H9 (cell line): ENCODE measurements at regions not wholly inside any gene's neighbourhood (a gene's known extent, or its start where the extent isn't known, plus 50 kb on each side); places are given as distances from the start of the nearest gene placed in this dataset.

Experiments
- DNase-seq: peaks from one replicate; pipeline ENCODE4 v3.0.0-alpha.2; 2017
- H2AFZ ChIP-seq: one replicate; pipeline ENCODE4 v1.6.1; 2013; ENCODE audit warnings: mild to moderate bottlenecking, low read length, control low read depth, moderate library complexity
- H2AK5ac ChIP-seq: 2 replicates; pipeline ENCODE4 v1.6.1; 2013; ENCODE audit warnings: low read length, control low read depth, mixed read lengths; ENCODE audit not compliant: insufficient read length
- H2BK120ac ChIP-seq: one replicate; pipeline ENCODE4 v1.6.1; 2013; ENCODE audit warnings: low read depth, mild to moderate bottlenecking, low read length, control low read depth, inconsistent platforms; ENCODE audit not compliant: poor library complexity, severe bottlenecking
- H2BK12ac ChIP-seq: 2 replicates; pipeline ENCODE4 v1.6.1; 2013; ENCODE audit warnings: low read length, control low read depth, mixed read lengths, low read depth; ENCODE audit not compliant: insufficient read length
- H2BK15ac ChIP-seq: 2 replicates; pipeline ENCODE4 v1.6.1; 2013; ENCODE audit warnings: low read depth, low read length, control low read depth
- H2BK20ac ChIP-seq: one replicate; pipeline ENCODE4 v1.6.1; 2013; ENCODE audit warnings: low read depth, mild to moderate bottlenecking, low read length, control low read depth, inconsistent platforms; ENCODE audit not compliant: poor library complexity, severe bottlenecking
- H2BK5ac ChIP-seq: 2 replicates; pipeline ENCODE4 v1.6.1; 2013; ENCODE audit warnings: low read length, control low read depth, mixed read lengths; ENCODE audit not compliant: insufficient read length
- H3K14ac ChIP-seq: 2 replicates; pipeline ENCODE4 v1.6.1; 2013; ENCODE audit warnings: low read length, control low read depth; ENCODE audit not compliant: insufficient read depth
- H3K18ac ChIP-seq: 2 replicates; pipeline ENCODE4 v1.6.1; 2013; ENCODE audit warnings: low read depth, mild to moderate bottlenecking, mixed read lengths, low read length, control low read depth; ENCODE audit not compliant: insufficient read length
- H3K23ac ChIP-seq: 2 replicates; pipeline ENCODE4 v1.6.1; 2013; ENCODE audit warnings: low read length, control low read depth, mixed read lengths, low read depth; ENCODE audit not compliant: insufficient read length
- H3K23me2 ChIP-seq: 2 replicates; pipeline ENCODE4 v1.6.1; 2013; ENCODE audit warnings: low read depth, mild to moderate bottlenecking, mixed read lengths, low read length, control low read depth; ENCODE audit not compliant: insufficient read length, poor library complexity, severe bottlenecking
- H3K27ac ChIP-seq: 2 replicates; pipeline ENCODE4 v1.5.1; 2013; ENCODE audit warnings: low read length, control low read depth, mixed read lengths, low read depth; ENCODE audit not compliant: insufficient read length
- H3K27me3 ChIP-seq: 2 replicates; pipeline ENCODE4 v1.6.1; 2013; ENCODE audit warnings: low read length, control low read depth, inconsistent platforms; ENCODE audit not compliant: insufficient read depth
- H3K4ac ChIP-seq: 2 replicates; pipeline ENCODE4 v1.6.1; 2013; ENCODE audit warnings: low read depth, mild to moderate bottlenecking, control low read depth, inconsistent platforms, low read length, moderate library complexity
- H3K4me1 ChIP-seq: 2 replicates; pipeline ENCODE4 v1.6.1; 2013; ENCODE audit warnings: low read length, control low read depth, inconsistent platforms; ENCODE audit not compliant: insufficient read depth
- H3K4me2 ChIP-seq: 2 replicates; pipeline ENCODE4 v1.6.1; 2013; ENCODE audit warnings: low read length, control low read depth, mixed read lengths; ENCODE audit not compliant: insufficient read length, insufficient read depth
- H3K56ac ChIP-seq: 2 replicates; pipeline ENCODE4 v1.6.1; 2013; ENCODE audit warnings: low read depth, mild to moderate bottlenecking, mixed read lengths, low read length, control low read depth; ENCODE audit not compliant: insufficient read length
- H3K79me1 ChIP-seq: 2 replicates; pipeline ENCODE4 v1.6.1; 2013; ENCODE audit warnings: low read depth, mild to moderate bottlenecking, moderate library complexity, low read length, control low read depth, inconsistent platforms; ENCODE audit not compliant: insufficient read depth, poor library complexity, severe bottlenecking
- H3K79me2 ChIP-seq: 2 replicates; pipeline ENCODE4 v1.6.1; 2013; ENCODE audit warnings: low read length, control low read depth, inconsistent platforms; ENCODE audit not compliant: insufficient read depth
- H3K9ac ChIP-seq: 2 replicates; pipeline ENCODE4 v1.6.1; 2013; ENCODE audit warnings: low read length, control low read depth, mixed read lengths; ENCODE audit not compliant: insufficient read length; ENCODE audit errors: extremely low read depth
- H3K9me3 ChIP-seq: one replicate; pipeline ENCODE4 v1.6.1; 2013; ENCODE audit warnings: low read depth, low read length, inconsistent platforms; ENCODE audit not compliant: control insufficient read depth
- H3T11ph ChIP-seq: one replicate; pipeline ENCODE4 v1.6.1; 2013; ENCODE audit warnings: mild to moderate bottlenecking, low read length, control low read depth, inconsistent platforms
- H4K20me1 ChIP-seq: one replicate; pipeline ENCODE4 v1.6.1; 2013; ENCODE audit not compliant: control insufficient read depth, insufficient read length, insufficient read depth
- H4K5ac ChIP-seq: 2 replicates; pipeline ENCODE4 v1.6.1; 2013; ENCODE audit warnings: low read depth, mild to moderate bottlenecking, mixed read lengths, low read length, control low read depth; ENCODE audit not compliant: insufficient read length
- H4K8ac ChIP-seq: replicated peaks from 2 replicates; pipeline ENCODE4 v1.6.1; 2013; ENCODE audit warnings: low read length, control low read depth, mixed read lengths, low read depth; ENCODE audit not compliant: insufficient read length
- H4K91ac ChIP-seq: 2 replicates; pipeline ENCODE4 v1.6.1; 2013; ENCODE audit warnings: low read depth, mild to moderate bottlenecking, moderate library complexity, mixed read lengths, low read length, control low read depth; ENCODE audit not compliant: insufficient read length
- H3K27ac Mint-ChIP-seq, 3 experiments: 2 replicates in 2 of 3; 3 replicates in 1 of 3; pipeline ENCODE4 v1.8.0; 2020 to 2021; ENCODE audit warnings: mixed read lengths in 3 of 3, mild to moderate bottlenecking in 1 of 3, moderate library complexity in 1 of 3
- H3K27me3 Mint-ChIP-seq: 2 replicates; pipeline ENCODE4 v1.8.0; 2021; ENCODE audit warnings: low read depth, mild to moderate bottlenecking, moderate library complexity, mixed read lengths
- H3K36me3 Mint-ChIP-seq, 3 experiments: 2 replicates in 2 of 3; 3 replicates in 1 of 3; pipeline ENCODE4 v1.8.0; 2020 to 2021; ENCODE audit warnings: low read depth in 3 of 3, mixed read lengths in 3 of 3; ENCODE audit not compliant: insufficient read depth in 1 of 3
- H3K4me1 Mint-ChIP-seq, 2 experiments: 2 replicates each; pipeline ENCODE4 v1.8.0; 2020; ENCODE audit warnings: mixed read lengths in 2 of 2
- H3K4me3 Mint-ChIP-seq, 2 experiments: 2 replicates in 1 of 2; 3 replicates in 1 of 2; pipeline ENCODE4 v1.8.0; 2020 to 2021; ENCODE audit warnings: mild to moderate bottlenecking in 2 of 2, mixed read lengths in 2 of 2, moderate library complexity in 1 of 2
- H3K9me3 Mint-ChIP-seq, 2 experiments: 2 replicates in 1 of 2; 3 replicates in 1 of 2; pipeline ENCODE4 v1.8.0; 2020; ENCODE audit warnings: mild to moderate bottlenecking in 2 of 2, mixed read lengths in 2 of 2, moderate library complexity in 1 of 2
- CTCF ChIP-seq: fragments of 200-600 bp; sonication (generic); conservative IDR thresholded peaks from 3 replicates; pipeline ENCODE4 v1.8.0; 2021; ENCODE audit warnings: antibody characterized with exemption, mild to moderate bottlenecking
- WGBS: extraction: QIAGEN DNeasy Blood & Tissue Kit; methylation state at CpG from one replicate; pipeline ENCODE4 v1.1.7; 2013; ENCODE audit warnings: missing lambda C conversion rate, low lambda C conversion rate, mixed read lengths; ENCODE audit not compliant: insufficient read length; ENCODE audit errors: extremely low coverage; 5-methylcytosine and 5-hydroxymethylcytosine counted together

- Histone ChIP-seq H3T11ph (no peak overlapping the region), H2BK120ac (no peak overlapping the region), H3K9me3 (no peaks in the 10 kb centered on the region), H4K5ac (no peak overlapping the region), H3K23me2 (no peaks in the 10 kb centered on the region), H2AK5ac (no peak overlapping the region), H3K14ac (no peak overlapping the region), H2AFZ (no peak overlapping the region), H2BK20ac (no peak overlapping the region), H4K20me1 (no peaks in the 10 kb centered on the region), H3K23ac (no peak overlapping the region), H3K9ac (no peak overlapping the region), H3K4me2 (no peak overlapping the region), H4K8ac (no peak overlapping the region), H3K79me2 (no peaks in the 10 kb centered on the region), H3K27ac (no peak overlapping the region), H4K91ac (no peak overlapping the region), H2BK12ac (no peak overlapping the region), H3K4me1 (no peaks in the 10 kb centered on the region), H2BK5ac (no peak overlapping the region), H3K4ac (no peak overlapping the region), H2BK15ac (no peak overlapping the region), H3K79me1 (no peaks in the 10 kb centered on the region), H3K27me3 (no peaks in the 10 kb centered on the region), H3K18ac (no peak overlapping the region), H3K56ac (no peak overlapping the region)
- H3K36me3 Mint-ChIP-seq: no peaks in the 10 kb centered on the region
- DNase-seq: no peak
- H3K4me3 Mint-ChIP-seq: no peak overlapping the region
- H3K27me3 Mint-ChIP-seq: peaks cover 5% of the 10 kb centered on the region; the same call in 1 of the 2 replicates
- TF ChIP-seq CTCF: no peak
- no peak overlapping the region for H3K27ac Mint-ChIP-seq
- H3K9me3 Mint-ChIP-seq: no peaks in the 10 kb centered on the region; a peak in 1 of 5 replicates
- H3K4me1 Mint-ChIP-seq: peaks cover 8 to 12% of the 10 kb centered on the region in 2 experiments
- no CpG with 5 or more reads among the region's 22 CpGs for WGBS
These were observed 274.0 kb downstream of the NDUFA10 start for GRCh38 chr2:239750929-239751678.
